ENCODE measurements at regions not wholly inside any gene's neighbourhood (a gene's known extent, or its start where the extent isn't known, plus 50 kb on each side); places are given as distances from the start of the nearest gene placed in this dataset.

DNA sequence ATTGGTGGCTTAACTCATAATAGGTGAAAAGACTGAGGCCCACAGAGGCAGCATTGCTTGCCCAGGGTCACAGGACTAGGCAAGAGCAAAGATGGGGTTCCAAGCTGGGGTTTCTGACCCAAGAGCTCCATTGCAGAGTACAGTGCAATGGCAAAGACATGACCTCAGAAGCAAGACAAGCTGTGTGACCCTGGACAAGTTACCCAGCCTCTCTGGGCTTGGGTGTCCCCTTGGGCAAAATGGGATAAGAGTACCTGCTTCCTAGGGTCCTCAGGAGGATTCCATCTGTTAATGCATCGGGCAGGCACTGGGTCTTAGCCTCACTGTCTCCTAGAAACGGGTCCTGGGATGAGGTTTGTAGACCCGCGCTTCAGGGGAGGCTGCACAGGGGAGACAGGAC lies 111.6 kb upstream of the NCOR2 start:
- no peak for TF ChIP-seq POLR2A (IDR thresholded peaks at IDR 0.05)
- TF ChIP-seq, protein P1, sequence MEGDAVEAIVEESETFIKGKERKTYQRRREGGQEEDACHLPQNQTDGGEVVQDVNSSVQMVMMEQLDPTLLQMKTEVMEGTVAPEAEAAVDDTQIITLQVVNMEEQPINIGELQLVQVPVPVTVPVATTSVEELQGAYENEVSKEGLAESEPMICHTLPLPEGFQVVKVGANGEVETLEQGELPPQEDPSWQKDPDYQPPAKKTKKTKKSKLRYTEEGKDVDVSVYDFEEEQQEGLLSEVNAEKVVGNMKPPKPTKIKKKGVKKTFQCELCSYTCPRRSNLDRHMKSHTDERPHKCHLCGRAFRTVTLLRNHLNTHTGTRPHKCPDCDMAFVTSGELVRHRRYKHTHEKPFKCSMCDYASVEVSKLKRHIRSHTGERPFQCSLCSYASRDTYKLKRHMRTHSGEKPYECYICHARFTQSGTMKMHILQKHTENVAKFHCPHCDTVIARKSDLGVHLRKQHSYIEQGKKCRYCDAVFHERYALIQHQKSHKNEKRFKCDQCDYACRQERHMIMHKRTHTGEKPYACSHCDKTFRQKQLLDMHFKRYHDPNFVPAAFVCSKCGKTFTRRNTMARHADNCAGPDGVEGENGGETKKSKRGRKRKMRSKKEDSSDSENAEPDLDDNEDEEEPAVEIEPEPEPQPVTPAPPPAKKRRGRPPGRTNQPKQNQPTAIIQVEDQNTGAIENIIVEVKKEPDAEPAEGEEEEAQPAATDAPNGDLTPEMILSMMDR (IDR thresholded peaks at IDR 0.05), result no peak
- no peak for TF ChIP-seq POLR2AphosphoS5 (IDR thresholded peaks at IDR 0.05)
- TF ChIP-seq EP300 (IDR thresholded peaks at IDR 0.05), result no peak

Measured in gastroesophageal sphincter (tissue), 3 donors.